Neural progenitor cell (in vitro differentiated cells): ENCODE measurements at regions not wholly inside any gene's neighbourhood (a gene's known extent, or its start where the extent isn't known, plus 50 kb on each side); places are given as distances from the start of the nearest gene placed in this dataset.

ENCODE experiments used
- CTCF ChIP-seq: fragments of 200-600 bp; sonication (generic); IDR thresholded peaks from 2 replicates; pipeline ENCODE4 v1.5.1; 2017; ENCODE audit warnings: antibody characterized with exemption, mild to moderate bottlenecking
- EZH2 ChIP-seq: fragments of 200-600 bp; sonication (generic); IDR thresholded peaks from 2 replicates; pipeline ENCODE4 v1.6.1; 2017; ENCODE audit warnings: antibody characterized with exemption, mild to moderate bottlenecking, moderate library complexity
- EZH2phosphoT487 ChIP-seq: fragments of 200-600 bp; sonication (generic); IDR thresholded peaks from 2 replicates; pipeline ENCODE4 v1.6.1; 2017; ENCODE audit warnings: antibody characterized with exemption

- no peak for TF ChIP-seq EZH2
- no peak for TF ChIP-seq CTCF
- TF ChIP-seq EZH2phosphoT487, result no peak
These were observed 122.5 kb downstream of the APIP start for GRCh38 chr11:34793666-34794065.
